ENCODE measurements at regions not wholly inside any gene's neighbourhood (a gene's known extent, or its start where the extent isn't known, plus 50 kb on each side); places are given as distances from the start of the nearest gene placed in this dataset.

DNA sequence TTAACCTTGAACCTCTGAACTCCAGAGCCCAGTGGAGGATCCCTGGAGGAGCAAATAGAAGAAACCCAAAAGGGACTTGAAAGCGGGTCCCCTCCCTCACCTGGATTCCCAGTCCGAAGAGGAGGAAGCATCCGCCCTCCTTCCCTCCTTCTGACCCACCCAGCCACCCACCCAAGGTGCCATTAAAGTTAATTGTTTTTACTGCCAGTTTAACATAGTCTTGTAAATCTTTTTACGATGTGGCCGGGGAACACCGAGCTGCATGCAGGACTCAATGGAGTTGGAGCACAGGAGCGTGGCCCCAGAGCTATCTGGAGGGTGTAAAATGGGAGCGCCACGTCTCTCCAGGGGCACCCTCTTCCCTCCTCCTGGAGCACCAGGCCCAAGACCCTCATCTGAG is 49.9 kb upstream of the TBX3 start:
- Histone ChIP-seq H3K4me1 (peaks cover 0 to 20% (median 0%) of the 10 kb centered on the region in 4 donors), H3K4me3 (no peak overlapping the region), H3K36me3 (no peaks in the 10 kb centered on the region), H3K27ac (no peak overlapping the region), H3K9me3 (no peaks in the 10 kb centered on the region), H3K27me3 (no peaks in the 10 kb centered on the region)
- TF ChIP-seq, protein P1, sequence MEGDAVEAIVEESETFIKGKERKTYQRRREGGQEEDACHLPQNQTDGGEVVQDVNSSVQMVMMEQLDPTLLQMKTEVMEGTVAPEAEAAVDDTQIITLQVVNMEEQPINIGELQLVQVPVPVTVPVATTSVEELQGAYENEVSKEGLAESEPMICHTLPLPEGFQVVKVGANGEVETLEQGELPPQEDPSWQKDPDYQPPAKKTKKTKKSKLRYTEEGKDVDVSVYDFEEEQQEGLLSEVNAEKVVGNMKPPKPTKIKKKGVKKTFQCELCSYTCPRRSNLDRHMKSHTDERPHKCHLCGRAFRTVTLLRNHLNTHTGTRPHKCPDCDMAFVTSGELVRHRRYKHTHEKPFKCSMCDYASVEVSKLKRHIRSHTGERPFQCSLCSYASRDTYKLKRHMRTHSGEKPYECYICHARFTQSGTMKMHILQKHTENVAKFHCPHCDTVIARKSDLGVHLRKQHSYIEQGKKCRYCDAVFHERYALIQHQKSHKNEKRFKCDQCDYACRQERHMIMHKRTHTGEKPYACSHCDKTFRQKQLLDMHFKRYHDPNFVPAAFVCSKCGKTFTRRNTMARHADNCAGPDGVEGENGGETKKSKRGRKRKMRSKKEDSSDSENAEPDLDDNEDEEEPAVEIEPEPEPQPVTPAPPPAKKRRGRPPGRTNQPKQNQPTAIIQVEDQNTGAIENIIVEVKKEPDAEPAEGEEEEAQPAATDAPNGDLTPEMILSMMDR (IDR thresholded peaks at IDR 0.05): no peak
- no peak for TF ChIP-seq POLR2A (IDR thresholded peaks at IDR 0.05)
- DNase-seq: no peak

Small RNA genes in the stretch of these regions (small RNA-seq; reads per million reads assigned to genes)
- gene AC009804.1: 0 reads per million in 2 donors
- 0 reads per million in 2 donors for gene RF00275
- 0 reads per million in 2 donors for gene RF00443
- 0 to 0.19 reads per million in 2 donors for gene RN7SL865P

Measured in Peyer's patch (tissue), 4 donors.